IPS-15b (cell line): ENCODE measurements at regions not wholly inside any gene's neighbourhood (a gene's known extent, or its start where the extent isn't known, plus 50 kb on each side); places are given as distances from the start of the nearest gene placed in this dataset.
"Not testable (repeated sequence)": the region's sequence is repeated elsewhere in the genome, so short reads cannot be mapped to it uniquely, and the experiment has no call there.

Experiments
- H3K27me3 ChIP-seq: one replicate; pipeline ENCODE4 v1.6.1; 2013; ENCODE audit warnings: low read length; ENCODE audit not compliant: control insufficient read depth, insufficient read depth
- H3K36me3 ChIP-seq: one replicate; pipeline ENCODE4 v1.6.1; 2013; ENCODE audit warnings: low read length; ENCODE audit not compliant: control insufficient read depth, insufficient read depth
- H3K4me1 ChIP-seq: one replicate; pipeline ENCODE4 v1.6.1; 2013; ENCODE audit warnings: mild to moderate bottlenecking, low read length; ENCODE audit not compliant: control insufficient read depth, insufficient read depth
- H3K4me3 ChIP-seq: one replicate; pipeline ENCODE4 v1.5.1; 2013; ENCODE audit warnings: low read depth, low read length
- H3K9ac ChIP-seq: one replicate; pipeline ENCODE4 v1.6.1; 2013; ENCODE audit warnings: low read depth, mild to moderate bottlenecking, low read length
- H3K9me3 ChIP-seq: one replicate; pipeline ENCODE4 v1.6.1; 2013; ENCODE audit warnings: mild to moderate bottlenecking, low read length; ENCODE audit not compliant: control insufficient read depth, insufficient read depth

DNA sequence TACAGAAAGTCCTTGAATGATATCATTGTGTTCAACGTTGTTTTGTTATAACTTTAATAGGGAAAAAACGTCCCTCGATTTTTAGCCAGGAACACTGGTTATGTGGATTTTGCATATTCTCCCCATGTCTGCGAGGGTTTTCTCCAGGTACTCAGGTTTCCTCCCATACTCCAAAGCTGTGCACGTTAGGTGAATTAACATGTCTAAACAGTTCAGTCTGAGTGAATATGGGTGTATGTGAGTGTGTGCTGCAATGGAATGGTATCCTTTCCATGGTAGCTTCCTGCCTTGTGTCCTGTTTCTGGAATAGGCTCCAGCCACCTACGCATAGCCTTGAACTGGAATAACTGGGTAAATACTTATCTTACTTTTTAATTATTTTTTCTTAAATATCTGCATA, 810.8 kb upstream of the ATXN7L3B start:
- no peaks in the 10 kb centered on the region for H3K27me3 ChIP-seq
- no peaks in the 10 kb centered on the region for H3K9me3 ChIP-seq
- no peaks in the 10 kb centered on the region for H3K4me1 ChIP-seq
- no peaks in the 10 kb centered on the region for H3K36me3 ChIP-seq
- H3K4me3 ChIP-seq, result no peak overlapping the region
- no peak overlapping the region for H3K9ac ChIP-seq

DNA sequence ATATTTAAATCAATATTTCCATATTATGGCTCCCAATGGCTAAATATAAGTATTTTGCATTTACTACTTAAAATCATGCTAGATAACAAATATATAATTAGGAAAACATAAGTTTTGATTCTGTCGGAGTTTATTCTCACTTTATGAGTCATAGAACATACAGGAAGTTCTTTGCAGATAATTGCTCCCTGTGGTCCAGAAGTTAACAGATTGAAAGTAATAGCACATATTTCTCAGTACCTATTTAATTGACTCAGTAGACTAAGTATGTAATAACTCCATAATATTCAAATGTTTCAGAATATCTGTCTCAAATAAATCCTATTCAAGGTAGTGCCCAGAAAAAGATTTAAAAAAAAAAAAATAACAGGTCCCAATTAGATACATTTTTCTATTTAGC, 806.0 kb upstream of the ATXN7L3B start:
- Histone ChIP-seq H3K4me3 (no peak overlapping the region), H3K9ac (no peak overlapping the region), H3K36me3 (no peaks in the 10 kb centered on the region), H3K9me3 (no peaks in the 10 kb centered on the region), H3K27me3 (no peaks in the 10 kb centered on the region), H3K4me1 (no peaks in the 10 kb centered on the region)

DNA sequence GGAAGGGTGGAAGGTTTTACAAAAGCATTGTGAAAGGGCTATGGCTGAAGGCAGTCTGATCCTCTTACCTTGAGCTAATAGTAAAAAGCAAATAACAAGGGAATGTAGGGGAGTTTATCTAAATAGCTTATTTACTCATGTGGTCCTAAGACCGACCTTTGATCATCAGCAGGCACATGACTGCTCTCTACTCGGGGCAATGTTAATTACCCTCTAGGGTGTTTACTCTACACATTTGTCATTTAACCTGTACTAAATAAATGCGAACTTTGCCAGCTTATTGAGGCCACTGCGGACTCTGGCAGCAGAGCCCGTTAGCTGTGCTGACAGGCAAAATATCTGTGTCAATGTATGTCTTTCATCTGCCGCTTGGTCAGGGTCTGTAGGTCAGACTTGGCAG, 768.3 kb upstream of the ATXN7L3B start:
- H3K9me3 ChIP-seq, result peaks cover 3% of the 10 kb centered on the region
- no peak overlapping the region for H3K4me3 ChIP-seq
- H3K4me1 ChIP-seq, result no peaks in the 10 kb centered on the region
- H3K27me3 ChIP-seq, result no peaks in the 10 kb centered on the region
- H3K36me3 ChIP-seq, result no peaks in the 10 kb centered on the region
- H3K9ac ChIP-seq, result no peak overlapping the region

DNA sequence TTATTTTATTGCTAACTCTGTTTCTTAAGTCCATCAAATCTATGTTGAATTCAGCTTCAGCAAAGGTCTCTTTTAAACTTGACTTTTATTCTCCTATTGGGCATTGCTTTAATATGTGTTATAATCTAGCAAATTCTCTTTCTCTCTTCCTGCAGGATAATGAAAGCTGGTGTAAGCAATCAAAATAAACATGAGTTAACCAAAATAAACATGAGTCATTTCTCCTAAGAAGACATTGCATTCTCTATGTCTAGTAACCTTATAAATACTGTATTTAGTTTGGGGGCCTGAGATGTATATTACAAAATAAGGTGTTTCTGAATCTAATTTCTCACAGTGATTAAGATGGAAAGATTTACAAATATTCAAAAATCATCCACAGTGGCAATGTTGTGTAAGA, 739.1 kb upstream of the ATXN7L3B start:
- Histone ChIP-seq H3K4me1 (no peaks in the 10 kb centered on the region), H3K9ac (no peak overlapping the region), H3K27me3 (no peaks in the 10 kb centered on the region), H3K36me3 (no peaks in the 10 kb centered on the region), H3K9me3 (no peaks in the 10 kb centered on the region), H3K4me3 (no peak overlapping the region)

DNA sequence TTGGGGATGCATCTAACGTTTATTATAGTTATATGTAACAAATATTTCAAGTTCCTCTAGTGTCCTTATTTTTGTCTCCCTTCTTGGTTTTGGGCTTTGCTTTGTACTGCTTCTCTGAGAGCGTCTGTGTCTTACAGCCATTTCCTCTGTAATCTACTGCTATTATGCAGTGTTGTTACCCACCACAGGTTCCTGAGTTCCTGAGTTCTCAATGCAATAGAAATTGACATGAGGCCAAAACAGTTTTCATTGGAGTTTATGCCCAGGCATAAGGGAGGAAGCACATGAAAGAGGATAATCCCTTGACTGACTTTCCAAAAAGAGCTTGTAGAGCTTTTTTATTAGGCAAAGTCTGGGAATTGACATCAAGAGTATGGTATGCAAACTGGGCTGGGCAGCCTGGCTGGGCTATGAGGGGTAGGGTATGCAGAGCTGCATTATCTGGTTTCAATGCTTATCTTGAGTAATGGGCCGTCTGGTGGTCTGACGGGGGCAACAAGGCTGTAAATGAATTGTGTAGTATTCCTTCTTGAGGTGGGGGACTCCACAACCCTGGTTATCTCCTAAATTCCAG, 722.5 kb upstream of the ATXN7L3B start:
- H3K27me3 ChIP-seq, result no peaks in the 10 kb centered on the region
- H3K4me1 ChIP-seq, result no peaks in the 10 kb centered on the region
- no peak overlapping the region for H3K9ac ChIP-seq
- H3K36me3 ChIP-seq, result no peaks in the 10 kb centered on the region
- no peaks in the 10 kb centered on the region for H3K9me3 ChIP-seq
- H3K4me3 ChIP-seq, result no peak overlapping the region

DNA sequence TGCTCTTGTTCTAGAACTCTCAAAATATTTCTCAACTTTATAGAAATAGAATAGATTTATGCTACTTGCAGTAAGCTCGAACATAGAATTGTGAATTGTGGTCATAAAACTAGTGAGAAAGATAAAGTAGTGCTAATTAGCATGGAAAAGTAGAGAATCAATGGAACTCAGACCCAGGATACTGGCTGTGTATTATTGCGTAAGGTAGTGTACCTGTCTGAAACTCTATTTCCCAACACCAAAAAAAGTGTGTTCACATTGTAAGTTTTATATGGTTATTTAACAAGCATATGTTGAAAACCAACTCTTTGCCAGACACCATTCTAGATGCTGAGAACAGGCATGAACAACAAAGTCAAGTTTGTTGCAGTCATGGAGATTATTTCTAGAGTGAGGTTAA, 720.5 kb upstream of the ATXN7L3B start:
- no peaks in the 10 kb centered on the region for H3K9me3 ChIP-seq
- H3K9ac ChIP-seq, result no peak overlapping the region
- no peaks in the 10 kb centered on the region for H3K4me1 ChIP-seq
- H3K36me3 ChIP-seq, result no peaks in the 10 kb centered on the region
- no peak overlapping the region for H3K4me3 ChIP-seq
- no peaks in the 10 kb centered on the region for H3K27me3 ChIP-seq

DNA sequence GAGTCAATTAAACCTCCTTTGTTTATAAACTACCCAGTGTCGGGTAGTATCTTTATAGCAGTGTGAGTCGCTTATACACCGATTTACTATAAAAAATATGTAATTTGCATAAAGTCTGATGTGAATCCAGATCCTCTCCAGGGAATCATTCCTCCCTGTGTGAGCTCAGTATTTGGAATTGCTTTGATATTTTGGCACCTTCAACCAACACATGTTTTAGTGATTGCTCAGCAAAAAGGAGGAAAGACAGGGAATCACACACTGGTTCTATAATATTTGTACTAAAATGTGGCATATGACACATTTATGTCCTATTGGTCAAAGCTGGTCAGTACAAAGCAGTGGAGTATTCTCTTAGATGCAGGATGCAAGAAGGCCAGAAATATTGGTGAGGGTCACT, 703.9 kb upstream of the ATXN7L3B start:
- Histone ChIP-seq H3K27me3 (no peaks in the 10 kb centered on the region), H3K4me3 (no peak overlapping the region)

DNA sequence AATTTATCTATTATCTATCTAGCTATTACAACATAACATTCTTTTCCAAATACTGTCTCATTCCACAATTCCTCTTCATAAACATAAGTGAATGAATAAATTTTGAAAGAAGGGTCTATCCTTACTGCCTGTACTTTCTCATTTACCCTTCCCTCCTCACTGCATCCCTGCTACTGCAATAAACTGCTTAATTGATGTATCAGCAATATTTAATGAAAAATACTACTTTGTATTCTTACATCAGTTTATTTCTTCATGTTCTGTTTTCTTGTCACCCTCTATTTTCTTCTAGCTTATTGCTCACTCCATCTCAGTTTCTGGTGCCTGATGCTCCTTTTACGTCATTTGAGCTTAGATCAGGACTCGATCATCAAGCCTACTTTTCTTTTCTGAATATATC, 695.7 kb upstream of the ATXN7L3B start:
- Histone ChIP-seq H3K27me3 (no peaks in the 10 kb centered on the region), H3K9me3 (no peaks in the 10 kb centered on the region), H3K36me3 (no peaks in the 10 kb centered on the region), H3K4me1 (no peaks in the 10 kb centered on the region), H3K9ac (no peak overlapping the region), H3K4me3 (no peak overlapping the region)

More for the DNA sequence above, 703.9 kb upstream of the ATXN7L3B start:
- Histone ChIP-seq H3K36me3 (no peaks in the 10 kb centered on the region), H3K9me3 (no peaks in the 10 kb centered on the region), H3K4me1 (no peaks in the 10 kb centered on the region), H3K9ac (no peak overlapping the region)

DNA sequence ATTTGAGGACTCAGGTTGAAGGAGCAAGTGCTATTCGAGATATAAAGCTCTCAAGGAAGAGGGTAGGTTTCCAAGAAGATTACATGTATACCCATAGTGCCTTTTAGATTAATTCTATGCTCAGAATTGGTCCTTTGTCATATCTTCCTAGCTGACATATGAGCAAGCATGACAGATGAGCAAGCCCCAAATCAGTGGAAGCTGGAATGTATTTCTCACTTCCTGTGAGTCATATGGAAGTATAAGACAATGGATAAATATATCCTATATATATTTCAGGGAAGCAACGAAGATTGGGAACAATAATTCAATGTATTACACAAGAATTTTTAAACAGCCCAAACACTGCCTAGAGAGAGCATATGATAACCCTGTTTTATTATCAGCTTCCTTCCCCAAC, 674.1 kb upstream of the ATXN7L3B start:
- H3K4me3 ChIP-seq, result no peak overlapping the region
- no peak overlapping the region for H3K9ac ChIP-seq
- H3K4me1 ChIP-seq, result no peaks in the 10 kb centered on the region
- no peaks in the 10 kb centered on the region for H3K36me3 ChIP-seq
- H3K9me3 ChIP-seq, result no peaks in the 10 kb centered on the region
- H3K27me3 ChIP-seq, result no peaks in the 10 kb centered on the region

DNA sequence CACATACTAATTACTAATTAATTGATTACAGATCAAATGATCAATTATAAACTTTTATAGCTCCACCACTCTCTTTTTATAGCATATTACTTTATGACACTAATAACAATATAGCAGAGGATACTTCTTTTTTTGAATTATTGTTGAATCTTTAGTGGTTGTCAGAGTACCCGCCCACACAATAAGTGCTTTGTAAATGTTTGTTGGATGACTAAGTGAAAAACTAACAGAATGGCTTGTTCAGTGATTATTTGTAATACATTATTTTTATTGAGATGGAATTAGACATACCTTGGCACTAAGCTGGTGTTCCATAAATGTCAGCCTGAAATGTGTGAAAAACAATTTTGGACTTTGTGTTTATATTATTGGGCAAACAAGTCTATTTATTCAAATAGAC, 670.5 kb upstream of the ATXN7L3B start:
- Histone ChIP-seq H3K4me3 (no peak overlapping the region), H3K27me3 (no peaks in the 10 kb centered on the region), H3K9ac (no peak overlapping the region), H3K9me3 (no peaks in the 10 kb centered on the region), H3K36me3 (no peaks in the 10 kb centered on the region), H3K4me1 (no peaks in the 10 kb centered on the region)

DNA sequence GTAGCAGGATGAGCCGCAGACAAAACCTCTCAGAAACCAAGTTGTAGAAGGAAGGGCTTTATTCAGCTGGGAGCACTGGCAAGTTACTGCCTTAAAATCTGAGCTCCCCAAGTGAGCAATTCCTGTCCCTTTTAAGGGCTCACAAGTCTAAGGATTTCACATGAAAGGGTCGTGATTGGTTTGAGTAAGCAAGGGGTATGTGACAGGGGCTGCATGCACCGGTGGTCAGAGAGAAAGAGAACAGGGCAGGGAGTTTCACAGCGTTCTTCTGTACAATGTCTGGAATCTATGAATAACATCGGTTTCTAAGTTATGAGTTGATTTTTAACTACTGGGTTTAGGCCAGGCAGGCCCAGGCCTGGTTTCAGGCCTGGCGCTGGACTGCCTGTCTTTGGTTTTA, 660.3 kb upstream of the ATXN7L3B start:
- not testable (repeated sequence) for H3K9me3 ChIP-seq, H3K27me3 ChIP-seq, H3K4me3 ChIP-seq, H3K36me3 ChIP-seq, H3K4me1 ChIP-seq, H3K9ac ChIP-seq

DNA sequence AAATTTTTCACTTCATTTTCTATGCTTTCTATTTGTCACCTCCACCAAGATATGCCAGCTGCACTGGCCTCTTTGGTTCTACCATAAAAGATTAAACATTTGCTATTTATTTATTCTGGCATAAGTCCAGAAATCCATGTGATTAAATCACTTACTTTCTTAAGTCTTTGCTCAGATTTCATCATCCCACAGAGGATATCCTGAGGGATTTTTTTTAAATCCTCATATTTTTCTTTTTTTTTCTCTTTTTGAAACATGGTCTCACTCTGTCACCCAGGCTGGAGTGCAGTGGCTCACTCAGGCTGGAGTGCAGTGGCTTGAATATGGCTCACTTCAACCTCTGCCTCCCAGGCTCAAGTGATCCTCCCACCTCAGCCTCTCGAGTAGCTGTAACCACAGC, 645.4 kb upstream of the ATXN7L3B start:
- Histone ChIP-seq H3K9me3 (no peaks in the 10 kb centered on the region), H3K4me3 (no peak overlapping the region), H3K9ac (no peak overlapping the region), H3K27me3 (no peaks in the 10 kb centered on the region), H3K4me1 (no peaks in the 10 kb centered on the region), H3K36me3 (no peaks in the 10 kb centered on the region)

DNA sequence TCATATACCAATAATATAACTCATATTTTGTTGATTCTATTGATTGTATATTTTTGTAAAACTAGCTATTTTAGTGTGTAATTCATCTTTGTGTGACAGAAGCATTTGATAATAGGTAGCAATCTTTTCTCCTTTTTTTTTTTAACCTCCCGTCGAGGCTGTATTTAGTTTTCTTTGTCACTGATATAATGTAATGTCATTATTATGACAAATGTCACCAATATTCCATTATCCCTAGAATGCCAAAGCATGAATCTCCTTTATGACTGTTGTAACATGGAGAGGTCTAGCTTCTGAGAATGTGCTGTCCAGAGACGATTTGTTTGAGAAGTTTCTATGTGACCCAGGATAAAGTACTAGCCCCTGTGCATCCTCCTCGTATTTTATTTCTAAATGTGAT, 639.0 kb upstream of the ATXN7L3B start:
- no peaks in the 10 kb centered on the region for H3K9me3 ChIP-seq
- no peaks in the 10 kb centered on the region for H3K36me3 ChIP-seq
- no peak overlapping the region for H3K4me3 ChIP-seq
- no peak overlapping the region for H3K9ac ChIP-seq
- no peaks in the 10 kb centered on the region for H3K27me3 ChIP-seq
- H3K4me1 ChIP-seq, result no peaks in the 10 kb centered on the region
